ENCODE measurements at regions not wholly inside any gene's neighbourhood (a gene's known extent, or its start where the extent isn't known, plus 50 kb on each side); places are given as distances from the start of the nearest gene placed in this dataset.

DNA sequence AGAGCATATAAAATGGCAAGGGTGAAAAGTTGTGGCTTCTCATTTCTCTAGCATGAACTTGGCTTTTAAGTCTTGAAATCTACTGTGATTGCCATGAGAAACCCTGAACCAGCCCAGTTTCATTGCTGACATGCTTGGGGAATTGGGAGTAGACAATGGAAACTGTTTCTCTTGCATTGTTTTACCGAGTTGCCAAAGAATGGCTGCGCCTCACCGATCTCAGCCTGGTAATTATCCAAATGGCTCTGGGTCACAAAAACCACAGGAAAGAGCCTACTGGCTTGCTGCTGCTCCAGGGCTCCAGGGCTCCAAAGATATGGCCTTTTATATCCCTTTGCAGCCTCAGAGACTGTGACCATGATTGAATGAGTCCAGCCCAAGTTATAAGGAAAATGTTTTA lies 310.4 kb upstream of the NT5C1B start:
- Histone ChIP-seq H3K36me3 (no peaks in the 10 kb centered on the region), H3K4me3 (no peak overlapping the region), H3K27me3 (ENCODE audit: low read depth) (no peaks in the 10 kb centered on the region), H3K4me1 (peaks cover 22% of the 10 kb centered on the region), H3K9me3 (replicated peaks) (no peaks in the 10 kb centered on the region), H3K27ac (replicated peaks) (peak overlapping the region; percentile 43)
- no peak for TF ChIP-seq CTCF (IDR thresholded peaks at IDR 0.05; ENCODE audit: borderline replicate concordance)
- intact Hi-C loops (cut with micrococcal nuclease): no loop called here
- DNase-seq: no peak

- H3K9me3 ChIP-seq (replicated peaks): no peaks in the 10 kb centered on the region
- no peaks in the 10 kb centered on the region for H3K36me3 ChIP-seq
- intact Hi-C loops (cut with micrococcal nuclease): no loop called here
- peaks cover 22% of the 10 kb centered on the region for H3K4me1 ChIP-seq
- no peak for DNase-seq
- H3K27ac ChIP-seq (replicated peaks): no peak overlapping the region
- no peak overlapping the region for H3K4me3 ChIP-seq
- TF ChIP-seq CTCF (IDR thresholded peaks at IDR 0.05; ENCODE audit: borderline replicate concordance): no peak
- H3K27me3 ChIP-seq (ENCODE audit: low read depth): no peaks in the 10 kb centered on the region
Observed at GRCh38 chr2:18898271-18898670, 308.9 kb upstream of the NT5C1B start.

DNA sequence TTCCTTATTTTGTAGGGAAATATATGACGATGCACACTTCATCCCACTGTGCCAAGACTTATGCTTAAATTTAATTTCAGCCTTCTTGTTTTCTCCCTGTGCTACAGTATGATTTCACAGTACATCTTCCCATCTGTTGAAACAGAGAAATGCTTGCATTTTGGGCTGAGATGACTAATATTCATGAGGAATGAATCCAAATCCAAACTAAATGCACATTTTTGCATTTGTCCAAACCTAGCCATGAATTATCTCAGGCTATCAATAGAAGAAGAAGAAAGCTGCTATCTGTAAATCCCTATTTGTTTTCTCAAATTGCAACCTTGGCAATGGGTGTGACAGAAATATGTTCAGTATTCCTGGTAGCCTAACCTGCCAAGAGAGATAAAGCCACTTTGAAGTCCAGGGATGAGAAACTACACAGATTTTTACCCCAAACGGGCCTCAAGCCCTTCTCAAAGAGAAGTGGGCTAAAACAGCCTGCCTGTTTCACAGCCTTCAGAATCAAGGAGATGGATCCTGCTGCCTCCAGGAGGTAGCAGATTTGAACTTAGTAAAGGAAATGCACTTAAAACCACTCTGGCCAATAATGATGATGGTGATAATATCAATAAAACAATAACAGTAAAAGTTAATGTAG lies 306.9 kb upstream of the NT5C1B start:
- Histone ChIP-seq H3K36me3 (no peaks in the 10 kb centered on the region), H3K27ac (replicated peaks) (no peak overlapping the region), H3K27me3 (ENCODE audit: low read depth) (no peaks in the 10 kb centered on the region), H3K4me3 (no peak overlapping the region), H3K4me1 (peaks cover 21% of the 10 kb centered on the region), H3K9me3 (replicated peaks) (no peaks in the 10 kb centered on the region)
- intact Hi-C loops (cut with micrococcal nuclease): no loop called here
- no peak for DNase-seq
- TF ChIP-seq CTCF (IDR thresholded peaks at IDR 0.05; ENCODE audit: borderline replicate concordance): no peak

- intact Hi-C loops (cut with micrococcal nuclease): no loop called here
- TF ChIP-seq CTCF (IDR thresholded peaks at IDR 0.05; ENCODE audit: borderline replicate concordance): no peak
- H3K36me3 ChIP-seq: no peaks in the 10 kb centered on the region
- no peaks in the 10 kb centered on the region for H3K27me3 ChIP-seq (ENCODE audit: low read depth)
- no peak for DNase-seq
- peaks cover 13% of the 10 kb centered on the region for H3K4me1 ChIP-seq
- H3K4me3 ChIP-seq: no peak overlapping the region
- no peak overlapping the region for H3K27ac ChIP-seq (replicated peaks)
- H3K9me3 ChIP-seq (replicated peaks): no peaks in the 10 kb centered on the region
Observed at GRCh38 chr2:18891600-18892345, 302.4 kb upstream of the NT5C1B start.

- Histone ChIP-seq H3K9me3 (replicated peaks) (no peaks in the 10 kb centered on the region), H3K27me3 (ENCODE audit: low read depth) (no peaks in the 10 kb centered on the region), H3K36me3 (no peaks in the 10 kb centered on the region), H3K4me3 (no peak overlapping the region), H3K27ac (replicated peaks) (no peak overlapping the region), H3K4me1 (peaks cover 13% of the 10 kb centered on the region)
- TF ChIP-seq CTCF (IDR thresholded peaks at IDR 0.05; ENCODE audit: borderline replicate concordance): no peak
- intact Hi-C loops (cut with micrococcal nuclease): no loop called here
- DNase-seq: no peak
Observed at GRCh38 chr2:18889565-18890332, 300.4 kb upstream of the NT5C1B start.
